T-helper 17 cell (primary cell): ENCODE measurements at regions not wholly inside any gene's neighbourhood (a gene's known extent, or its start where the extent isn't known, plus 50 kb on each side); places are given as distances from the start of the nearest gene placed in this dataset.
A peak's percentile ranks its signal among the peaks of the same experiment; 100 is the strongest.
"Not testable (repeated sequence)": the region's sequence is repeated elsewhere in the genome, so short reads cannot be mapped to it uniquely, and the experiment has no call there.

ENCODE experiments used
- ATAC-seq: fragments of 150-1000 bp; cut with Tn5 transposase; 2 replicates; pipeline ENCODE4 v1.10.0; 2021; ENCODE audit warnings: mild to moderate bottlenecking, moderate library complexity
- DNase-seq, 3 donors: peaks; one replicate each; pipeline versions ENCODE4 v3.0.0 to v3.0.0-alpha.2; 2020 to 2021
- H3K9me3 ChIP-seq: one replicate; pipeline ENCODE4 v1.7.0; 2013; ENCODE audit warnings: low read length, mild to moderate bottlenecking; ENCODE audit not compliant: control insufficient read depth, poor library complexity, severe bottlenecking
- H3K27ac Mint-ChIP-seq: one replicate; pipeline ENCODE4 v1.8.0; 2022; ENCODE audit warnings: mild to moderate bottlenecking, moderate library complexity, mixed read lengths
- H3K27me3 Mint-ChIP-seq: one replicate; pipeline ENCODE4 v1.8.0; 2022; ENCODE audit warnings: mixed read lengths
- H3K36me3 Mint-ChIP-seq: one replicate; pipeline ENCODE4 v1.8.0; 2022; ENCODE audit warnings: low read depth, mixed read lengths
- H3K4me1 Mint-ChIP-seq: one replicate; pipeline ENCODE4 v1.8.0; 2022; ENCODE audit warnings: mild to moderate bottlenecking, mixed read lengths
- H3K4me3 Mint-ChIP-seq: one replicate; pipeline ENCODE4 v1.8.0; 2022; ENCODE audit warnings: mild to moderate bottlenecking, moderate library complexity, mixed read lengths

DNA sequence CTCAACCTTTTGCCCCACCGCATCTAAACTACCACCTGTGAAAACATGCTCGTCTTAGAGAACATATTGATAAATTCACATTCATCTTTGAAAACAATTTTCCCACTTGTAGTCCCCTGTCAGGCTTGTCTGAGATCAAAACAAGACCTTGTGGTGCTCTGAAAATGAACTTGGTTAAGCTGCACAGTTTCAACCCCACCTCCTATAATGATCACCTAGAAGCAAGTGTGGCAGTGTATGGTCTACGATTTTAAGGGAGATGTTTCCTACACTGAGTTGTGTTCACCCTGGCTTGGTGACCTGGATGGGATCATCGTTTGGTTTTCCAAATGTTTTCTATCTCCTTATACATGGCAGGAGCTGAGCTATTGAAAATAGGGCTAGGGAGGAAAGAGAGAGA, 539.4 kb downstream of the DOK5 start:
- Mint-ChIP-seq H3K4me3 (no peak overlapping the region), H3K27ac (no peak overlapping the region), H3K36me3 (no peaks in the 10 kb centered on the region), H3K4me1 (no peaks in the 10 kb centered on the region), H3K27me3 (no peaks in the 10 kb centered on the region)
- DNase-seq, result no peak
- ATAC-seq, result no peak
- H3K9me3 ChIP-seq, result no peaks in the 10 kb centered on the region

DNA sequence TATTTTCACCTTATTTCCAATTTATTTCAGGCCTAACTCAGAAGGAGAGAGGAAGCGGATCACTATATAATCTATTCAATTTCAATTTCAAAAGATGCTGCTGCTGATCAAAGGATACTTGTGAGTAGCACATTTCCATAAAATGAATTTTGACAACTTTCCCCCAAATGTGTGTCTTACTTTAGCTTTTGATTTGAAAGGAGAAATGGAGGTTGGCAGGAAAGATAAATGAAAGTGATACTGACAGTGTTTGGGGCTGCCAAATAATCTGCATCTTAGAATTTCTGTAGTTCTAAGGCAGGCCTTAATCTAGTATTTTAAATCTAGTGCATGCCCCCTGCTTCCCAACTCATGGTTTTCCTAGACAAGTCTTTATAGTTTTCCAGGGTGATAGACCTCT, 535.4 kb downstream of the DOK5 start:
- Mint-ChIP-seq H3K4me3 (no peak overlapping the region), H3K27me3 (no peaks in the 10 kb centered on the region), H3K27ac (no peak overlapping the region), H3K36me3 (no peaks in the 10 kb centered on the region), H3K4me1 (no peaks in the 10 kb centered on the region)
- ATAC-seq (no peak), DNase-seq (no peak)
- no peaks in the 10 kb centered on the region for H3K9me3 ChIP-seq

DNA sequence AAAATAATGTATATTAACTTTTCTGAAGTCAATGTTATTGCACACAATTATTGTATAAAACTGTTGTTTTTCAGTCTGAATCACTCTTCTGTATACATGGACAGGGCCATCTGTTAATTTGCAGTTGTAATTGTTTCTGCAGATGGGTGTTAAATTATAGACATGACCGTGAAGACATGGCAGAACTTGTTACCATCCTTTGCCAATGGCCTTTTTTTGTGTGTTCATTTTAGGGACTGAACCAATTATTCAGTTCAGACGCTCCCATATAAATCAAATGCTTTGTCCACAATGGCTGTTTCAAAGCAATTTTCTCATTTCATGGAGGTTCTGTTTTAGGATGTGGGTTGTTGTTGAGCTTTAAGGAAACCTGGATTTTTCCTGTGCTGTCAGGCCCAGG, 533.7 kb downstream of the DOK5 start:
- Mint-ChIP-seq H3K4me3 (no peak overlapping the region), H3K36me3 (no peaks in the 10 kb centered on the region), H3K27ac (no peak overlapping the region), H3K4me1 (no peaks in the 10 kb centered on the region), H3K27me3 (no peaks in the 10 kb centered on the region)
- no peak for ATAC-seq
- no peak for DNase-seq
- H3K9me3 ChIP-seq, result no peaks in the 10 kb centered on the region

DNA sequence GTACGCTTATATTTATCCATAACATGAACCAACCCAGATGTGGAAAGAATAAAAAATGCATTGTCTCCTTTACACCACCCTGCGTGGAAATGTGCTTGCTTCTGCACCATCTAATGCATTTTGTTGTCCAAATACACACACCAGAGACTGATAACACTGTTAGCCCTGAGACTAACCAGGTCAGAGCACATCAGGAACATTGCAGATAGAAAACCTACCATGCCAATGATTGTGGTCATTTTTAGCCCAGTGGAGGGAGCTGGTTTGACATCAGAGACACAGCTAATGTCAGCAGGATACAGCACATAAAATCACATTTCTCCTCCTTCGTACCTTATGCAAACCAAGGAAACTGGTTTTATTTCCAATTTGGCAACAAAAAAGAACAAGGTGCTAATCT, 528.7 kb downstream of the DOK5 start:
- Mint-ChIP-seq H3K4me3 (no peak overlapping the region), H3K27me3 (no peaks in the 10 kb centered on the region), H3K4me1 (no peaks in the 10 kb centered on the region), H3K27ac (no peak overlapping the region), H3K36me3 (no peaks in the 10 kb centered on the region)
- DNase-seq, result no peak
- ATAC-seq, result no peak
- H3K9me3 ChIP-seq, result no peaks in the 10 kb centered on the region

DNA sequence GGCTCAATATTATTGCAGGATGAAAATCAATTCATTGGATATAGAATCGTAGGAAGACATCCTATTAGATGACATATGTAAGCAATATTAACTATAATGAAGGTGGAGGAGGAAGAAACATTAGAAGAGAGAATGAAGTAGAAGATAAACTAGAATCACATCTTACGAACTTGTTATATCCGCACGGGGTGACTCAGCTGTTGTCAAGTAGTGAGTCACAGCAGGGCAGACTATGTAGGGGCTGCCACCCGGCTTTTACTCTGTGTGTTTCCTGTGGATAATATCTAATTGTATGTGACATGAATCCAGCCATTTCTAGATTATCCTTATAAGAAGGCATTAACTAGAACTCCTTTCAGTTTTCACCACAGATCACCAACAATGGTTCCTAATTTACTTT, 520.2 kb downstream of the DOK5 start:
- H3K4me3 Mint-ChIP-seq, result no peak overlapping the region
- DNase-seq (no peak), ATAC-seq (no peak)
- H3K27me3 Mint-ChIP-seq, result no peaks in the 10 kb centered on the region
- no peaks in the 10 kb centered on the region for H3K9me3 ChIP-seq
- no peaks in the 10 kb centered on the region for H3K36me3 Mint-ChIP-seq
- H3K4me1 Mint-ChIP-seq, result no peaks in the 10 kb centered on the region
- no peak overlapping the region for H3K27ac Mint-ChIP-seq

DNA sequence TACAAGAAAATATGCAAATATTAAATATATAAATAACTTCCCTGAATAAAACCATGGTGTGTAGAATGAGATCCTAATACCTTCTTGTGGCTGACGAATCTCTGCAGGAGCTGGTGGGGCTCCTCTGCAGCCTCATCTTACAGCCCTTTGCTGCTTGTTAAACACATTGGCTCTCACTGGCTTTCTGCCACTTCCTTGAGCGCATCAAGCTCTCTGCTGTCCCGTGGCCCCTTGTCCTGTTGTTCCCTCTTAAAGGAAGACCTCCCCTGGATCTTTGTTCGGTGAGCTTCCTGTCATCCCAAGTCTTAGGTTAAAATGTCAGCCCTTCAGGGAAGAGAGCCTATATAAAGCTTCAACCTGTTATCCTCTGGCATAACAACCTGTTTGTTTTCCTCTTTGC, 519.6 kb downstream of the DOK5 start:
- DNase-seq (no peak), ATAC-seq (no peak)
- Mint-ChIP-seq H3K27me3 (no peaks in the 10 kb centered on the region), H3K4me3 (no peak overlapping the region), H3K36me3 (no peaks in the 10 kb centered on the region), H3K27ac (no peak overlapping the region), H3K4me1 (no peaks in the 10 kb centered on the region)
- H3K9me3 ChIP-seq, result no peaks in the 10 kb centered on the region

DNA sequence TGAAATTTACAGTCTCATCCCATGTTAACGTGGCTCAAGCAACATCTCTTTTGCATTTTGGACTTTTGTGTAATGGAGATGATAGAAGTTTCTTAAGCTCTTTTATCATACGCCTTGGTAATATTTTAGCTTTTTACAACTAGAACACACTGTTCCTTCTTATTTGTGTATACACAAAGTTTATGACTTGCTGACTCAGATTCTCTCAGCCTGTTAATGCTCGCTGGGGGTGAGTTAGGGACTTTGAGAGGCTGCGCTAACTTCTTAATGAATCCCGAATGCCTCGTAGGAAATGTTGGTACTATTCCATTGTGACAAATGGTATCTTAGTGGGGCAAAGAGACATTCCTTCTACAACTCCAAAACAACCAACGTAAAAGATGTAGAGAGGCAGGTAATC, 509.7 kb downstream of the DOK5 start:
- no peaks in the 10 kb centered on the region for H3K4me1 Mint-ChIP-seq
- no peak overlapping the region for H3K27ac Mint-ChIP-seq

DNA sequence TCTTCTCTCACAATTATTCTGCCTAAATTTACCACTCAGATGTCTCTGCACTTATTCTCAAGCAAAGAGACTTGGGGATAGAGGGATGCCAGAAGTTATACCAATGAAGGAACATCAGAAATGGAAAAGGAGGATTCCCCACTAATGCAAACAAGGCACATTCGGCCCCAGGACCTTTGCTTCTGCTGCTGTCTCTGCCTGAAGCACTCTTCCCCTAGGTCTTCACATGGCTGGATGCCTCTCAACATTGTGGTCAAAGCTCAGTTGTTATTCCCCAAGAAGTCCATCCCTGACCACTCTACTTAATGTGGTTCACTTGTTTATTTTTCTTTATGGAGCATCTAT, 508.7 kb downstream of the DOK5 start:
- H3K36me3 Mint-ChIP-seq, result no peaks in the 10 kb centered on the region
- no peaks in the 10 kb centered on the region for H3K9me3 ChIP-seq
- H3K27ac Mint-ChIP-seq, result no peak overlapping the region
- H3K27me3 Mint-ChIP-seq, result no peaks in the 10 kb centered on the region
- DNase-seq (no peak), ATAC-seq (no peak)
- H3K4me1 Mint-ChIP-seq, result no peaks in the 10 kb centered on the region
- no peak overlapping the region for H3K4me3 Mint-ChIP-seq

More for the DNA sequence above, 509.7 kb downstream of the DOK5 start:
- Mint-ChIP-seq H3K36me3 (no peaks in the 10 kb centered on the region), H3K4me3 (no peak overlapping the region), H3K27me3 (no peaks in the 10 kb centered on the region)
- ATAC-seq (no peak), DNase-seq (no peak)
- H3K9me3 ChIP-seq, result no peaks in the 10 kb centered on the region

DNA sequence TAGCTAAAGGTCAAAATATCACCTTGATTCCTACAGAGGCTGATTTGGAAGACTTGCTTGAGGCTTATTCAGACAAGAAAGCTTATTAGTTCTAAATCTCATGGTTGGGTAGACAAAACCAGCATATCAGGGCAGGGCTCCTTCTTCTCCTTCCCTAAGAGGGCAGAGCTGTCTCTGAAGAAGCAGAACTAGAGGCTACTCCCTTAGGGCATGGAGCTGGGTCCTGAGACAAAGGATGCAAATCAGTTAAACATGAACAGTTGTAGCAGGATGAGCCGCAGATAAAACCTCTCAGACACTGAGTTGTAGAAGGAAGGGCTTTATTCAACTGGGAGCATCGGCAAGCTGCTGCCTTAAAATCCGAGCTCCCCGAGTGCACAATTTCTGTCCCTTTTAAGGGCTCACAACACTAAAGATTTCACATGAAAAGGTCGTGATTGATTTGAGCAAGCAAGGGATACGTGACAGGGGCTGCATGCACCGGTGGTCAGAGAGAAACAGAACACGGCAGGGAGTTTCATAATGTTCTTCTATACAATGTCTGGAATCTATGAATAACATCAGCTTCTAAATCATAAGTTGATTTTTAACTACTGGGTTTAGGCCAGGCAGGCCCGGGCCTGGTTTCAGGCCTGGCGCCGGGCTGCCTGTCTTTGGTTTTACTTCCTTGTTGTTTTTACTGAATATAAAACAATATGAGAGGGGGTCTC, 508.2 kb downstream of the DOK5 start:
- not testable (repeated sequence) for DNase-seq, H3K36me3 Mint-ChIP-seq, H3K27ac Mint-ChIP-seq, H3K9me3 ChIP-seq, ATAC-seq, H3K4me1 Mint-ChIP-seq, H3K27me3 Mint-ChIP-seq
- peak overlapping the region; percentile 5 for H3K4me3 Mint-ChIP-seq

DNA sequence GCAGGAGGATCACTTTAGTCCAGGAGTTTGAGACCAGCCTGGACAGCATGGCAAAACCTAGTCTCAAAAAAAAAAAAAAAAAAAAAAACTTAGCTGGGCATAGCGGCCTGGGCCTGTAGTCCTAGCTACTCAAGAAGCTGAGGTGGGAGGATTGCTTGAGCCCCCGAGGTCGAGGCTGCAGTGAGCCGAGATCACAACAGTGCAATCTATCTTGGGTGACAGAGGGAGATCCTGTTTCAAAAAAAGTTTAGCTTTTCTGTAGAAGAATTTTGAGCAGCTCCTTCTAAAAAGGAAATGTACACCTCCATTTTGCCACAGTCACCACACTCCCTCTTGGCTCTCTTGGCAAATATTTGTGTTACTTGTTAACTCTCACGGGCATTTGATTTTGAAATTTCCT, 505.8 kb downstream of the DOK5 start:
- Mint-ChIP-seq H3K4me3 (no peak overlapping the region), H3K4me1 (no peaks in the 10 kb centered on the region), H3K36me3 (no peaks in the 10 kb centered on the region), H3K27me3 (no peaks in the 10 kb centered on the region), H3K27ac (no peak overlapping the region)
- H3K9me3 ChIP-seq, result no peaks in the 10 kb centered on the region
- DNase-seq (no peak), ATAC-seq (no peak)

DNA sequence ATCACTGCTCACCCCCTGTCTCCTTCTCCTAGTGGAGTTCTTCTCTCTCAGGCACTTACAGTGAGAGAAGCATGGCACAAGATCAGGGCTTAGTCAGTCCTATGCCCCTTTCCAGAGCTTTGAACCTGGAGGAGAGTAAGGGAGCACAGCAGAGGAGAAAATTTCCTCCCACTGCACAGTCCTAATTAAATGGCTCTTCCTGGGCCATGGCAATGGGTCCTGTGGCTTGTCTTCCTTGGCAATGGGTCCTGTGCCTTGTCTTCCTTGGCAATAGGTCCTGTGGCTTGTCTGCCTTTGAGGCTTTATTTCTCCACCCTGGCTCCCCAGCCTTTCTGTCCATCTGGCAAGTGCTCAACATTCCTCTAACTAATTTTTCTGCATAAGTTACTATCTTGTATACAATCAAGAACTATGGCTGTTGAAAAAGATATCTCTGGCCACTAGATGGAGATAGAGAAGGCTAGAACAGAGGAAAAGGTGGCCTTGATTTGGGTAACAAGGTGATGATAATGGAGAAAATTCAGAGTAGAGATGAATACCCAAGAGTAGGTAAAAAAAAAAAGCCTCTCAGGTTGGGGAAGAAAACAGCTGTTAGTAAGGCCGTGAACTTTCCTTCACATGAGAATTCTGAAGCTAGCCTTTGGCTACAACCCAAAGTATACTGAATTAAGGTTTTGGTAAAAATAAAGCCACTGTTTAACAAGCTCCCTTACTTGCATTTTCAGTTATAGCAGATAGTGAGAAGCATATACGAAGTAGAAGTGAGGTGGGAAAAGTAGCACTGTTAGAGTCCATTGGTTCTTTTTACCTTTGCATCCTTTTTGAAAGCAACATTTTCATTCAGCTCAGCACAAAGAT, 504.9 kb downstream of the DOK5 start:
- Mint-ChIP-seq H3K36me3 (no peaks in the 10 kb centered on the region), H3K27ac (no peak overlapping the region), H3K4me1 (no peaks in the 10 kb centered on the region), H3K27me3 (no peaks in the 10 kb centered on the region), H3K4me3 (no peak overlapping the region)
- no peaks in the 10 kb centered on the region for H3K9me3 ChIP-seq
- no peak for ATAC-seq
- no peak for DNase-seq

DNA sequence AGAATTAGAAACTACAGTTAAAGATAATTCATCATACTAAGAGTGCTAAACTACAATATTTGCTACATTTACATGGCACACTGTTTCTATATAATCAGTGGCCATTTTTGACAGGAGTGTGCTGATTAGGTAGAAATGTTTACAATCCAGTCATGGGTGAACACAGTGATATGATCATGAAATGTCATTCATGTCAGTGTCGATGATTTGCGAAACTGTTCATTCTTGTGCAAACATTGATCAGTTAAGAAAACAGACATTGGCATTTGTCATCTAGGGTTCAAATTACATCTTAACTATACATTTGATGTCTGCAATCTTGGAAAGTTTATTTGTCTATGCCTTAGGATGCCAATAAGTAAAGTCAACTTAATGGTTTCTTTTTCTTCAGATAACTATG, 474.9 kb downstream of the DOK5 start:
- Mint-ChIP-seq H3K27ac (no peak overlapping the region), H3K4me3 (no peak overlapping the region), H3K36me3 (no peaks in the 10 kb centered on the region), H3K27me3 (no peaks in the 10 kb centered on the region), H3K4me1 (no peaks in the 10 kb centered on the region)
- no peaks in the 10 kb centered on the region for H3K9me3 ChIP-seq
- DNase-seq (no peak), ATAC-seq (no peak)

DNA sequence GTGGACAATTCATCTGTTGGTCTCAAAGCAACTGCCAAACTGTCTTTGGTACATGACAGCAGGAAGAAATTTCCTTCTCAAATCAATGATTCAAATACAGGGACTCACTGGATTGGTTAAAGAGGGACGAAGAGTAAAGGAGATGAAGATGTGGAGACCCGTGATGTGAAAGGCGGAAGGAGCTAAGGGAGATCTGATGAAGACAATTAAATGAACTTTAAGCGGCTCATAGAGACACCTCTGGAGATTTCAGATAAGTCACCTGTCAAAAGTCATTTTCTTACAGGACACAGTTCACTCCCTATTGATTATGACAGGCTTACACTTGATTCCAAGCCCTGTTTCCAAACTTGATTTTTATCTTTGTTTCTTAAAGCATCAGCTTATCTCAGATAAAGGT, 466.3 kb downstream of the DOK5 start:
- Mint-ChIP-seq H3K27me3 (no peaks in the 10 kb centered on the region), H3K4me3 (no peak overlapping the region), H3K4me1 (no peaks in the 10 kb centered on the region), H3K36me3 (no peaks in the 10 kb centered on the region), H3K27ac (no peak overlapping the region)
- no peak for ATAC-seq
- H3K9me3 ChIP-seq, result no peaks in the 10 kb centered on the region
- no peak for DNase-seq

DNA sequence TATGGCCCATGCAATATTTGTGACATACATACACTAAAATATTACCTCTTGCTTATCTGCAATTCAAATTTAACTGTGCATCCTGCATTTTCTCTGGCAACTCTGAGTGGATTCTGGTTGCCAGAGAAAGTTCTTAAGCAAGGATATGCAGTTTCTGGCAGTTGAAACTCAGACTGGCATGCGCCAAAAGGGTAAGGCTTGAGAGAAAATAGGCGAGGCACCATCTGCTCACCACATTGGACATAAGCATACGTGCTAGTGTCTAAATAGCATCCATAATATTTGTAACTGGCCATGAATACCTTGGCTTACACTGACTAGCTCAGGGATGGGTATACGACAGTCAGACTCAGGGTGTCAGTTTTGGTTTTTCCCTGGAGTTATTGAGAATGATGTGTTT, 465.1 kb downstream of the DOK5 start:
- Mint-ChIP-seq H3K36me3 (no peaks in the 10 kb centered on the region), H3K27ac (no peak overlapping the region), H3K4me3 (no peak overlapping the region), H3K4me1 (no peaks in the 10 kb centered on the region), H3K27me3 (no peaks in the 10 kb centered on the region)
- no peak for ATAC-seq
- no peak for DNase-seq
- H3K9me3 ChIP-seq, result no peaks in the 10 kb centered on the region
